ENCODE measurements at regions not wholly inside any gene's neighbourhood (a gene's known extent, or its start where the extent isn't known, plus 50 kb on each side); places are given as distances from the start of the nearest gene placed in this dataset.

DNA sequence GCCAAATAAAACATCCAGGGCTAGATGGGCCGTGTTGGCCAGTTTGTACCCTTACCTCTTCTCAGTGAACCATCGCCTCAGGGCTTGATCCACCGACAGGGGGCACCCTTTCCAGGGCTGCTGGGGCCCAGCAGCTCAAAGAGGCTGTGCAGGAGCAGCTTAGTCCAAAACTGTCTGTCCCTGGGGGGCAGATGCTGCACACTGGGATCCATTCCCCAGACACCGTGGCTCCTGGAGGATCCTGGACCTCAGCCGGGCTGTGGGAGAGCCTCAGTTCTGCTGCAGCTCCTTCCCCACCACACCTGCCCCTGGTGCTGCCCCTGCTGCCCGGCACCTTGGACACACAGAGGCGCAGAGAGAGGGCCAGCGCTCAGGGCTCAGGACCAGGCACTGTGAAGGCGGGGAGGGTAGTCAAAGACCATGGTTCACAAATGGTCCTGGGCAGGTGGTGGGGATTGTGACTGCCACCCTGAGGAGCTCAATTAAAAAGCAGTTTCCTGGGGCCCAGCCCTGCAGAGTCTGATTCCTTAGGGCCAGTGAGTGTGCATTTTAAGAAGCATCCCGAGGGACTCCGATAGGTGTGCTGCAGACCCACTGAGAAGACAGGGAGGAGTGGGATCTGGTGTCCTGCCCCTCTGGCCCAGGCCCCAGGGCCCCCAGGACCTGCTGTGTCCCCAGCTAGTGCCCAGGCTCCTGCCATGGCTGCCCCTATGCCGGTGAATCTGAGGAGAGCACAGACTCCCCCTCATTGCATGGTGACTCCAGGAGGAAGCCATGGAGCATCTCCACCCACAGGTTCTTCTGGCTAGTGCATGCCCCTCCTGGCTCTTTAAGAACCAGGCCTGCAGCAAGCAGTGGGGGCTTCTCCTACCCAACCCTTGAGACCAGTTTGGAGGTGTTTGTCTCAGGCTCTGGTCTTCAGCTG lies 86.5 kb upstream of the PRR20G start:
- TF ChIP-seq, protein P1, sequence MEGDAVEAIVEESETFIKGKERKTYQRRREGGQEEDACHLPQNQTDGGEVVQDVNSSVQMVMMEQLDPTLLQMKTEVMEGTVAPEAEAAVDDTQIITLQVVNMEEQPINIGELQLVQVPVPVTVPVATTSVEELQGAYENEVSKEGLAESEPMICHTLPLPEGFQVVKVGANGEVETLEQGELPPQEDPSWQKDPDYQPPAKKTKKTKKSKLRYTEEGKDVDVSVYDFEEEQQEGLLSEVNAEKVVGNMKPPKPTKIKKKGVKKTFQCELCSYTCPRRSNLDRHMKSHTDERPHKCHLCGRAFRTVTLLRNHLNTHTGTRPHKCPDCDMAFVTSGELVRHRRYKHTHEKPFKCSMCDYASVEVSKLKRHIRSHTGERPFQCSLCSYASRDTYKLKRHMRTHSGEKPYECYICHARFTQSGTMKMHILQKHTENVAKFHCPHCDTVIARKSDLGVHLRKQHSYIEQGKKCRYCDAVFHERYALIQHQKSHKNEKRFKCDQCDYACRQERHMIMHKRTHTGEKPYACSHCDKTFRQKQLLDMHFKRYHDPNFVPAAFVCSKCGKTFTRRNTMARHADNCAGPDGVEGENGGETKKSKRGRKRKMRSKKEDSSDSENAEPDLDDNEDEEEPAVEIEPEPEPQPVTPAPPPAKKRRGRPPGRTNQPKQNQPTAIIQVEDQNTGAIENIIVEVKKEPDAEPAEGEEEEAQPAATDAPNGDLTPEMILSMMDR (IDR thresholded peaks at IDR 0.05), result peak in 1 of 6 experiments; percentile 35
- no peak for TF ChIP-seq POLR2A (IDR thresholded peaks at IDR 0.05)

All from esophagus squamous epithelium (tissue), 4 donors.